ENCODE measurements at regions not wholly inside any gene's neighbourhood (a gene's known extent, or its start where the extent isn't known, plus 50 kb on each side); places are given as distances from the start of the nearest gene placed in this dataset.

DNA sequence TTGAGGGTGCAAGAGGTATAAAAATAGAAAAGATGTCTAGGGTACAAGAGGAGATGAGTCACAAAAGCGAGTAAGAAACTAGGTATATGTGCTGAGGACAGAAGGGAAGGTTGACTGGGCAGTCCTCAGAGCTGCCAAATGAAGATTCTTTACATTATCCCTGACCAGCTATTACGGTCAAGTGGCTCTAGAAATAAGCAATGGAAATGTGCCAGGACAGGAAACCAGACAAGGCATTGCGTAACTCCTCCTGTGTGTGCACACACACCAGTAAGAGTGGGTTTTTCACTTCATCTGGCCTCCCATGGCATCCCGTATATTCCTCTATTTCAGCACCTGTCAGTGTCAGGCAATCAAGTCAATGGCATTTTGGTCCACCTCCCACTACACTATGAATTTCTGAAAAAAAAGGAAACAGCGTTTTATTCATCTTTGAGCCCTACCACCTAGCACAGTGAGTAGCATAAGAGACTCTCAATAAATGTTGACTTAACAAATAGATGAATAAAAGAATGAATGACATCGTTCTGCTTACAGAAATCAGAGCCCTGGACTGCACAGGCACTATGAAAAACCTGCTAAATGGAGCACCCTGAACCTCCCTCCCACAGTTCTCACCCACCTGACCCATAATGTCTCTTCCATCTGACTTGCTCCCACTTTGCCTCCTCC is 62.6 kb upstream of the KLF3 start:
- DNase-seq (ENCODE audit: low spot score) = no peak

GRCh38 chr4:38601916-38602291 is 62.1 kb upstream of the KLF3 start:
- DNase-seq (ENCODE audit: low spot score) = no peak

- DNase-seq (ENCODE audit: low spot score) = no peak
Observed at GRCh38 chr4:38603652-38604051, 60.3 kb upstream of the KLF3 start.

DNA sequence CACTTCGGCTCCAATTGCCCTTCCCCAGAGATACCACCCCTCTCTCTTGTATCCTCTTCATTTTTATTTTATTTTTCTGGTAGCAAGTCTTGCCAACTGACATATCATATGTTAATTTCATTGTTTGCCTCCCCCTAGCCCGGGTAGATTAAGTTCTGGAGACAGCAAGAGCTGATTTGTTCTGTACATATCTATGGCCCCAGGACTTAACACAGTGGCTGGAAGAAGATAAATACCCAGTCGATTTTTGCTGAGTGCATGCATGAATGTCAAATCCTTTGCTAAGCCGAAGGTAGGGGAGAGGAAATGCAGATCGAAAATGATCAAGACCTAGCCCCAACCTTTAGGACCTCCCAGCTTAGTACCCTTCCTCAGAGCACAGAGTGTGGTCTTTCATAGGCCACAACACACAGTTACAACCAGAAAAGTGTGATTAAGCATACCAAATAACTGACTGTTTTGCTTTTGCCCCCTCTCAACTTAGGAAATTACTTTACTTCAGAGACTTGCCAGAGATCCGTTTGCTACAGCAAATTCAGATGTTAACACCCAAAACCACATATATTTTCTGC is 58.7 kb upstream of the KLF3 start:
- no peak for DNase-seq (ENCODE audit: low spot score)

DNA sequence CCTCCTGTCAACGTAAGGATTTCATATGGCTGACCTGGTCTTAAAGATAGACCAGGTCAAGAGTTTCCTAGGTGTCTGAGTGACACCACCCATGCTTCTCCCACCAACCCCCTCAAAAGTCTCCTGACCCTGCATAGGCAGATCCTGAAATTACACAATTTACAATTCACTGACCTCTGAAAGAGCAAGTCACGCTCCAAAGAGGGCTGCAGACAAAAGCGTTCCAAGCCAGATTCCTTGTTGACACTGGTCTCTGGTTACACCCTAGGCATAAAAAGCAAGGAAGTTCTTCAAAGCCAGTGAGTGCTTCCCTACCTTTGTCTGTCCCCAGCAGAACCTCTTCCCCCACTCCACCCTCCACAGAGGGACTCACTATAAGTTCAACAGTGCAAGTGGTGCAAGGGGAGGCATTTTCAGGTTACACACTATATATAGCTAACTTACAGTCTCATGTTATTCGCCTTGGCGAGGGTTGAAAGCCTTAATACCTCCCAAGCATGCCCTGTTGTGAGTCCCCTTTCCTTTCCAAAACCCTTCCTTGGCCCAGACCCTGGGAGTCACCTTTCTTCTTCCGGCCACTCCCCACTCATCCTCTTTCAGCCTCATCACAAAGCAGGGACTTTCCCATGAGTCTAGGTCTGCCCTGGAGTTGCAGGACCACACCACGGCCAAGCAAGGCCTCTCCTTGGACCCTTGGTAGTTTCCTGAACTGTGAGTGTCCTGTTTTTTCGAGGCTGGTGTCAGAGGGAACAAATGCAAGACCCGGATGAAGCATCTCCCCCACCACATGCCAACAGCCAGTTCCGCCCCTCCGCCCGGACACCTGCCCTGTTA is 58.0 kb upstream of the KLF3 start:
- DNase-seq (ENCODE audit: low spot score) = no peak

DNA sequence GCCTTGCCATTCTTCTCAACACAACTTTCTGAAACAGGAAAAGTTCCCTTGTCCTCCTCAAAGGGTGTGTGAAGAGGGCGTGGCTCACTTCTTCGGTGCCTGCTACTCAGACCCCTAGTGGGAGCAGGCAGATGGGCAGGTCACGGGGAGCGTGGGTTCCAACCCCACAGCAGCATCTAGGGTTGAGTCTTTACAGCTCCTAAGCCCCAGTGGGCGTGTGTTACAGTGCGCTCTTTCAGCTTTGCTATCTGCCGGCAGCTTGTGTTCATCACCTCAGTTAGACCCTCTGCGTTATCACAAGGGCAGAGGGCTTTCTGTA is 57.5 kb upstream of the KLF3 start:
- no peak for DNase-seq (ENCODE audit: low spot score)

DNA sequence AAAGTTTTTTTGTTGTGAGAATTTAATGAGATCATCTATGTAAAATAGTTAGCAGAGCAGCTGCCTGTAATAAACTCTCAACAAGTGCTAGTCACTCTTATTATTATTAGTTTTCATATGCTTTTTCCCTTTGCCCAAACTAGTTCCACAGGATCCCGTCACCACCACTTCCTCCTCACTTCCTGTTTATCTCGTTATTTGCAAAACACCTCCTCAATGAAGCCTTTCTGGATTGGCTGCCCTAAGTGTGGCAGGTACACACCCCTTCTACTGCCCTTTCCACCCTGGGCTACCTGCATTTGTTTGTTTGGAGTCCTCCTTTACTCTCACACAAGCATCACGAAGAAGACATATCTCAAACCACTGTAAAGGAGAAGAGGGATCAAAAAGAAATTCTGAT is 54.4 kb upstream of the KLF3 start:
- DNase-seq (ENCODE audit: low spot score) = no peak

- no peak for DNase-seq (ENCODE audit: low spot score)
Observed at GRCh38 chr4:38610521-38610920, 53.5 kb upstream of the KLF3 start.

GRCh38 chr4:38610966-38611431 is 53.0 kb upstream of the KLF3 start:
- no peak for DNase-seq (ENCODE audit: low spot score)

GRCh38 chr4:38611676-38612075 is 52.3 kb upstream of the KLF3 start:
- DNase-seq (ENCODE audit: low spot score) = no peak

GRCh38 chr4:38612646-38613414 is 51.2 kb upstream of the KLF3 start:
- no peak for DNase-seq (ENCODE audit: low spot score)

All from SW480 (cell line).